OCI-LY1 (cell line): ENCODE measurements at regions not wholly inside any gene's neighbourhood (a gene's known extent, or its start where the extent isn't known, plus 50 kb on each side); places are given as distances from the start of the nearest gene placed in this dataset.

Source experiments
- H2AFZ ChIP-seq: fragments of 200-600 bp; sonication (generic), shearing (Covaris generic); 2 replicates; pipeline ENCODE4 v1.6.0; 2014; ENCODE audit warnings: antibody characterized with exemption, mild to moderate bottlenecking, low read length
- H3F3A ChIP-seq: fragments of 200-600 bp; sonication (generic), shearing (Covaris generic); 2 replicates; pipeline ENCODE4 v1.6.0; 2014; ENCODE audit warnings: mild to moderate bottlenecking, antibody characterized with exemption, low read length, moderate library complexity; ENCODE audit not compliant: insufficient read depth
- H3K27ac ChIP-seq: fragments of 200-600 bp; sonication (generic); 2 replicates; pipeline ENCODE4 v1.5.1; 2014; ENCODE audit warnings: low read length, mixed run types, mild to moderate bottlenecking, low read depth; ENCODE audit not compliant: poor library complexity, severe bottlenecking
- H3K27me3 ChIP-seq: fragments of 200-600 bp; sonication (generic); 2 replicates; pipeline ENCODE4 v1.6.0; 2014; ENCODE audit warnings: antibody characterized with exemption, mild to moderate bottlenecking, low read length, moderate library complexity; ENCODE audit not compliant: insufficient read depth
- H3K36me3 ChIP-seq: fragments of 200-600 bp; sonication (generic); 2 replicates; pipeline ENCODE4 v1.6.1; 2014; ENCODE audit warnings: mild to moderate bottlenecking, antibody characterized with exemption, low read length, moderate library complexity, mixed read lengths; ENCODE audit not compliant: insufficient read depth
- H3K4me1 ChIP-seq: fragments of 200-600 bp; sonication (generic); 2 replicates; pipeline ENCODE4 v1.5.1; 2014; ENCODE audit warnings: mild to moderate bottlenecking, low read length, moderate library complexity; ENCODE audit not compliant: insufficient read depth, severe bottlenecking
- H3K4me2 ChIP-seq: fragments of 200-600 bp; sonication (generic), shearing (Covaris generic); 2 replicates; pipeline ENCODE4 v1.6.1; 2014; ENCODE audit warnings: low read length
- H3K4me3 ChIP-seq: fragments of 200-600 bp; sonication (generic); 2 replicates; pipeline ENCODE4 v1.5.1; 2014; ENCODE audit warnings: low read length, low read depth, mild to moderate bottlenecking, mixed read lengths; ENCODE audit not compliant: poor library complexity, severe bottlenecking
- H3K79me2 ChIP-seq: fragments of 200-600 bp; shearing (Covaris generic); 2 replicates; pipeline ENCODE4 v1.6.1; 2016; ENCODE audit warnings: mixed run types, low read length, mixed read lengths; ENCODE audit not compliant: insufficient read depth
- H3K9ac ChIP-seq: fragments of 200-600 bp; sonication (generic), shearing (Covaris generic); 2 replicates; pipeline ENCODE4 v1.6.1; 2014; ENCODE audit warnings: mild to moderate bottlenecking, low read length, mixed read lengths
- H3K9me2 ChIP-seq: fragments of 200-600 bp; sonication (generic), shearing (Covaris generic); 2 replicates; pipeline ENCODE4 v1.6.1; 2014; ENCODE audit warnings: low read depth, mild to moderate bottlenecking, low read length, mixed read lengths
- H3K9me3 ChIP-seq: fragments of 200-600 bp; shearing (Covaris generic); 2 replicates; pipeline ENCODE4 v1.6.1; 2014; ENCODE audit warnings: low read length, mixed read lengths
- H4K20me1 ChIP-seq: fragments of 200-600 bp; sonication (generic), shearing (Covaris generic); 2 replicates; pipeline ENCODE4 v1.6.0; 2016; ENCODE audit warnings: mild to moderate bottlenecking, low read length; ENCODE audit not compliant: insufficient read depth
- EZH2 ChIP-seq: fragments of 200-600 bp; sonication (generic), shearing (Covaris generic); IDR thresholded peaks from 2 replicates; pipeline ENCODE4 v1.8.0; 2017; ENCODE audit warnings: borderline replicate concordance, mixed run types, mild to moderate bottlenecking, antibody characterized with exemption, low read length, moderate library complexity, mixed read lengths
- TF ChIP-seq, protein P1 (sequence below): fragments of 200-600 bp; sonication (generic), shearing (Covaris generic); IDR thresholded peaks from 2 replicates; pipeline ENCODE4 v1.5.1; 2017; ENCODE audit warnings: mild to moderate bottlenecking, antibody characterized with exemption, low read length, moderate library complexity, mixed read lengths

DNA sequence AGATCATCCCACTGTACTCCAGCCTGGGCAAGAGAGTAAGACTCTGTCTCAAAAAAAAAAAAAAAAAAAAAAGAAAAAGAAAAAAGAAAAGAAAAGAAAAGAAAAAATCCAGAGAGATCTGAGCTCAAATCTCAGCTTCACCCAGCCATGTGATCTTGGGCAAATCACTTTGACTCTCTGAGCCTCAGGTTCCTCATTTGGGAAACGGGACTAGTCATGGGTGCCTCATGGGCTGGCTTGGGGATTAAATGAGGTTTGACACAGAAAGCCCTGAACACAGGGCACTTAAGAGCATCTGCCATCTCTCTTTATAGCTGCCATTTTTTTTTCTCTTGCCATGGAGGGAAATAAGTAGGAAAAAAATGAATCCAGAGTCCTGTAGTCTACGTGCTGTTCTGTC is 86.2 kb upstream of the MYL2 start:
- Histone ChIP-seq H3K27me3 (no peaks in the 10 kb centered on the region), H3K9ac (no peak overlapping the region), H3K27ac (no peak overlapping the region), H3K4me3 (no peak overlapping the region), H3F3A (no peaks in the 10 kb centered on the region), H3K9me3 (no peaks in the 10 kb centered on the region), H3K4me2 (no peak overlapping the region), H3K36me3 (no peaks in the 10 kb centered on the region), H3K79me2 (no peaks in the 10 kb centered on the region), H3K4me1 (no peaks in the 10 kb centered on the region), H3K9me2 (no peaks in the 10 kb centered on the region), H2AFZ (no peak overlapping the region), H4K20me1 (no peaks in the 10 kb centered on the region)
- no peak for TF ChIP-seq EZH2

DNA sequence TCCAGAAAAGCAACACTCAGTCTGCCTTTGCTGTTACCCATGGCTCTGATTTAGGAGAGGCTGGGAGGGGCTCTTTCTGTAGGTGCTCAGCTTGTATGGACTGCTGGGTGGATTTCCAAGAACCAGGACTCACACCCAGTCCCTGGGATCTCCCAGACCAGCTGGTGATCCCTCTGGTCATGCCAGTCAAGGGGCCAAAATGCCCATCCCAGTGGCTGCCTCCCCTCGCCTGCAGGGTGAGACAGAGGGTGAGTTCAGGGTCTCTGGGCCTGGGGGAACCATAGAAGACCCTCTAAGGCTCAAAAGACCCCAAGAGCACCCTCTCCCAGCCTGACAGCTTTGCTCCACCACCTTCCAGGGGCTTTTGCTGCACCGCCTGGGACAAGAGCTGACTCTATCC is 78.6 kb upstream of the MYL2 start:
- Histone ChIP-seq H3K4me3 (no peak overlapping the region), H2AFZ (no peak overlapping the region)

DNA sequence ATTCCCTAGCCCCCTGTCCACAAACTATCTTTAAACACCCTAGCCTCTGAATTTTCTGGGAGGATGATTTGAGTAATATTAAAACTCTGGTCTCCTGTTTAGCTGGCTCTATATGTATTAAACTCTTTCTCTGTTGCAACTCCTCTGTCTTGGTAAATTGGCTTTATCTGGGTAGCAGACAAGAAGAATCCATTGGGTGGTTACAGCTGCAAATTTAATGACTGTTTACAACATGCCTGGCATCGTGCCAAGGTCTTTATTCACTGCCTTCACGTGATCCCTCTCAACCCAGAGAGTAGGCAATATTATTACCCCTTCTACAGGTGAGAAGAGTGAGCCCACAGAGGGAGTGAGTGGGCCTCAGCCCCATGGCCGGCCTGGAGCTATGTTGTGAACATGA is 77.8 kb upstream of the MYL2 start:
- Histone ChIP-seq H2AFZ (no peak overlapping the region), H3K27me3 (no peaks in the 10 kb centered on the region), H4K20me1 (no peaks in the 10 kb centered on the region), H3K36me3 (no peaks in the 10 kb centered on the region), H3K9me2 (no peaks in the 10 kb centered on the region), H3K9me3 (no peaks in the 10 kb centered on the region), H3K4me2 (no peak overlapping the region), H3K4me3 (no peak overlapping the region), H3F3A (no peaks in the 10 kb centered on the region), H3K4me1 (no peaks in the 10 kb centered on the region), H3K27ac (no peak overlapping the region), H3K79me2 (no peaks in the 10 kb centered on the region), H3K9ac (no peak overlapping the region)
- TF ChIP-seq, protein P1, sequence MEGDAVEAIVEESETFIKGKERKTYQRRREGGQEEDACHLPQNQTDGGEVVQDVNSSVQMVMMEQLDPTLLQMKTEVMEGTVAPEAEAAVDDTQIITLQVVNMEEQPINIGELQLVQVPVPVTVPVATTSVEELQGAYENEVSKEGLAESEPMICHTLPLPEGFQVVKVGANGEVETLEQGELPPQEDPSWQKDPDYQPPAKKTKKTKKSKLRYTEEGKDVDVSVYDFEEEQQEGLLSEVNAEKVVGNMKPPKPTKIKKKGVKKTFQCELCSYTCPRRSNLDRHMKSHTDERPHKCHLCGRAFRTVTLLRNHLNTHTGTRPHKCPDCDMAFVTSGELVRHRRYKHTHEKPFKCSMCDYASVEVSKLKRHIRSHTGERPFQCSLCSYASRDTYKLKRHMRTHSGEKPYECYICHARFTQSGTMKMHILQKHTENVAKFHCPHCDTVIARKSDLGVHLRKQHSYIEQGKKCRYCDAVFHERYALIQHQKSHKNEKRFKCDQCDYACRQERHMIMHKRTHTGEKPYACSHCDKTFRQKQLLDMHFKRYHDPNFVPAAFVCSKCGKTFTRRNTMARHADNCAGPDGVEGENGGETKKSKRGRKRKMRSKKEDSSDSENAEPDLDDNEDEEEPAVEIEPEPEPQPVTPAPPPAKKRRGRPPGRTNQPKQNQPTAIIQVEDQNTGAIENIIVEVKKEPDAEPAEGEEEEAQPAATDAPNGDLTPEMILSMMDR = no peak
- no peak for TF ChIP-seq EZH2

More for the DNA sequence above, 78.6 kb upstream of the MYL2 start:
- no peak overlapping the region for H3K4me2 ChIP-seq
- H3F3A ChIP-seq = no peaks in the 10 kb centered on the region
- H3K4me1 ChIP-seq = no peaks in the 10 kb centered on the region
- no peaks in the 10 kb centered on the region for H4K20me1 ChIP-seq
- H3K79me2 ChIP-seq = no peaks in the 10 kb centered on the region
- TF ChIP-seq, protein P1 = no peak
- TF ChIP-seq EZH2 = no peak
- no peaks in the 10 kb centered on the region for H3K36me3 ChIP-seq
- no peak overlapping the region for H3K27ac ChIP-seq
- no peak overlapping the region for H3K9ac ChIP-seq
- no peaks in the 10 kb centered on the region for H3K9me3 ChIP-seq
- no peaks in the 10 kb centered on the region for H3K27me3 ChIP-seq
- no peaks in the 10 kb centered on the region for H3K9me2 ChIP-seq

DNA sequence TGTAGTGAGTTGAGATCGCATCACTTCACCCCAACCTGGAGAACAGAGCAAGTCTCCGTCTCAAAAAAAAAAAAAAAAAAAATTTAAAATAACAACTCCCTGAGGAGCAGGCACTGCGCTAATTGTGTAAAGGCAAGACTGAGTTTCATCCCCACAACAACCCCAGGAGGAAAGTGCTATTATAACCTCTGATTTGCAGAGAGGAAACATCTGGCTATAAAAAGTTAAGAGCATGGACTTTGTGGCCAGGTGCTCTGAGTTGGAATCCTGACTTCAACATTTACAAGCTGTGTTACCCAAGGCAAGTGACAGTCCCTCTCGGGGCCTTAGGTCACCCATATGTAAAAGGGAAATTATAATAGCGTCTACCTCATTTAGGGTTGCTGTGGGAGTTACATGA is 76.0 kb upstream of the MYL2 start:
- no peaks in the 10 kb centered on the region for H4K20me1 ChIP-seq
- no peaks in the 10 kb centered on the region for H3F3A ChIP-seq
- H3K9me3 ChIP-seq = no peaks in the 10 kb centered on the region
- no peaks in the 10 kb centered on the region for H3K9me2 ChIP-seq
- no peak overlapping the region for H3K4me3 ChIP-seq
- no peaks in the 10 kb centered on the region for H3K79me2 ChIP-seq
- no peaks in the 10 kb centered on the region for H3K36me3 ChIP-seq
- no peak overlapping the region for H3K27ac ChIP-seq
- H2AFZ ChIP-seq = no peak overlapping the region
- TF ChIP-seq, protein P1 = no peak
- no peak for TF ChIP-seq EZH2
- H3K27me3 ChIP-seq = no peaks in the 10 kb centered on the region
- H3K4me1 ChIP-seq = no peaks in the 10 kb centered on the region
- H3K4me2 ChIP-seq = no peak overlapping the region
- no peak overlapping the region for H3K9ac ChIP-seq
